ENCODE measurements at regions not wholly inside any gene's neighbourhood (a gene's known extent, or its start where the extent isn't known, plus 50 kb on each side); places are given as distances from the start of the nearest gene placed in this dataset.
"Not testable (repeated sequence)": the region's sequence is repeated elsewhere in the genome, so short reads cannot be mapped to it uniquely, and the experiment has no call there.

DNA sequence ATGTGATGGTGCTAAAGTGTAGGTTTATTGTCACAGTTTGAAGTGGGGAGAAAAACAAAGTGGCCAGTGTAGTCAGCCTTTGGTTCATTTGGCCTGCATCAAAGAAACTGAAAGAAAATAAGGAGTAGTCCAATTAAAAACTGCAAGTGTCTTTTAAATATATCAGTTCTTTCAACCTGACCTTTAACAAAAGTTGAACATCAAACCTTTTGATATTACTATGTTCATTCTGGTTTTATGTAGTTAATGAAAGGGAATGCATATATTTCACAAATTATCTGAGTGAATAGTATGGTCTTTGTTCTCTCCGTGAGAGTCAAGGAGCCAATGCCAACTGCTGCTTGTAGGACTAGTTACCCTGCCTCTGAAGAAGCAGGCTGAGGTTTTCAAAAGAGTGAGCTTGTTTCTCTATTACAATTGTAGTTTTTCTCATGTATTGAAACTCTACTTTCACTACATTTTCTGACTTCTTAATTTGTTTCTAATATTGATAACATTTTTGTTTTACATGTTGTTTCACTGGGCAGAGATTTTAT is 1160.8 kb upstream of the LRRTM3 start:
- no peak for DNase-seq

DNA sequence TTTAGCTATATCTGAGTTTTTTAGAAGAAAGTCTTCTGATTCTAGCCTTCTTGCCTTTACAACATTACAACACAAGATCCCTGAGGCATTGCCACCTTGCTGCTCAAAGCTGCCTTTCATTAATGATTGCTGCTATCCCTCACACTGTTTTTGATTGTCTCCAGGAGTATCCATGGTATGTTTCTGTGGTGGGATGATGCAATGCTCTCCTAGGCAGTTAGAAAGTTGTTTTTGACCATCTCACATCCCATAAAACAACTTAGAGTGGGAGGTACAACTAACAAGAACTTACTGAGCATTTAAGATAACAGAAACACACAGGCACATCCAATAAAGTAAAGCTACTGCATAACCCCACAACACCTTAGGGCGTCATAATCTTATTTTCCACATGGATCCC is 1156.0 kb upstream of the LRRTM3 start:
- no peak for DNase-seq

DNA sequence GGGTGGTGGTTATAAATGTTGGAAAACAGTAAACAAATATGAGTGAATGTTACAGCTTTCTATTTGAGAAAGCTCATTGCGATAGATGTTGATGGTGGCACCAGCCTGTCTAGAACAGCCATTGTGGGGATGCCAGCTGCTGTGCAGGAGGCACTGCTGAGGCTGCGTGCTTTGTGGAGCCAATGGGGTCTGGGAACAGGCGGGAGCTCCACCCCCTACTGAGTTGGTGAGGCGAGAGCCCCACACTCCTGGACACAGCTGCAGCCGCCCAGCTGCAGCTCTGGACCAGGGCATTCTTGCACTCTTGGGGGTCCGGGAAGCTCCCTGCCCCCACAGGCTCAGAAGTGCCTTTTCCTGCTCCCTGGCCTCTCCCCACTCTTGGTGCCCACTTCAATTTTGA is 1147.1 kb upstream of the LRRTM3 start:
- DNase-seq, result no peak

DNA sequence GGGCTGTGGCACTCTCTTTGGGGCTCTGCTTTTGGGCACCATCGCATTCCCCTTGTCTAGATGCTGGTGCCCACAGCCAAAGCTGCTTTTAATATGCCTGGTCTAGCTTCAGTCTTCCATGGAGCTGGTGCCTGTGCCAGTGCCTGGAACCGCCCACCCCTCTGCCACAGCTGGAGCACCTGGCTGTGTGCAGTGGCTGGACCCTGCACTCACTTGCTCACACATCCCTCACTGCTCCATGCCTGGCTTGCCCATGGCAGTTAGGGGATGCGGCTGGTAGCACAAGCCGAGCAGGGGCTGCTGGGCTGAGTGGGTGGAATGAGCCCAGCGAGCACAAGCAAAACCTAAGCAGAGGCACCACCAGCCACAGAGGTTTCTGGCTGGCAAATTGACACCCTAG is 1145.9 kb upstream of the LRRTM3 start:
- DNase-seq, result no peak

DNA sequence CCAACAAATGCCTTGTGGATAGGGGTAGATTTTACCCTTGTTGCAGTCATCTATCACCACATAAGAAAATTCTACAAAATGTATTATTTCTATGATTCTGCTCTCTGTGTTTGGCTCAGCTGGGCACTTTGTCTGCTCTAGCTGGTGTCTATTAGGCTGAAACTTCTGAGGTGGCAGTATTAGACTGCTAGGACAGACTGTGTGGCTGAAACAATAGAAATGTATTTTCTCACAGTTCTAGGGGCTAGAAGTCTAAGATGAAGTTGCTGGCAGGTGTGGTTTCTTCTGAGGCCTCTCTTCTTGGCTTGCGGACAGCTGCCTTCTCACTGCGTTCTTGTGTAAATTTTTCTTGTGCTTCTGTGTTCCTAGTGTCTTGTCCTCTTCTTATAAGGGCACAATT is 1139.6 kb upstream of the LRRTM3 start:
- no peak for DNase-seq

- DNase-seq, result no peak
Observed at GRCh38 chr10:65787571-65787970, 1138.3 kb upstream of the LRRTM3 start.

GRCh38 chr10:65788271-65788670 is 1137.6 kb upstream of the LRRTM3 start:
- no peak for DNase-seq

GRCh38 chr10:65791979-65792378 is 1133.9 kb upstream of the LRRTM3 start:
- DNase-seq, result no peak

DNA sequence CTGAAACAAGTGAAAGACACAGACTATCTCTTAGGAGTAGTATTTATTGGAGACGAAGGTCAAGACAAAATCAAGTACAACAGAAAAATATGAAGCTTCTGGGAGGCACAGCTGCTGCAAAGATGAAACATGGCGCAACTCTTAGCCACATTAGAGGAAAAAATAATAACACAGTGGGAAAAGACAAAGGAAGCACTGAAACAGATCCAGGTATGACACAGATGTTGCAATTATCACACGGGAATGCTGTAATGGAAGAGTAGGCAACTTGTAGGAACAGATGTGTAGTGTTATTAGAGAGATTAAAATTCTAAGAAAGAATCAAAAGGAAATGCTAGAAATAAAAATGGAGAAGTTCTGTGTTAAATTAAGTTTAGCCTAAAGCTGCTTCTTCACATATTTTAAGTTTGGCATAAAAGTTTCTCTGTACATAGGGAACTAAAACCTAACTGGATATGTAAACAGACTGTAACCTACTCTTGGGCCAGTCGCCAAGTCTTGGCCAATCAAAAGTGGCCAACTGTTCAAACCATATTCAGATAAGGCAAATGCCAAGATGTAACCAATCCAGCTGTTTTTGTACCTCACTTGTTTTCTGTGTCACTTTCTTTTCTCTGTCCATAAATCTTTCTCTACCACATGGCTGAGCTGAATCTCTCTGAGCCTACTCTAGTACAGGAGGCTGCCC is 1132.0 kb upstream of the LRRTM3 start:
- no peak for DNase-seq

DNA sequence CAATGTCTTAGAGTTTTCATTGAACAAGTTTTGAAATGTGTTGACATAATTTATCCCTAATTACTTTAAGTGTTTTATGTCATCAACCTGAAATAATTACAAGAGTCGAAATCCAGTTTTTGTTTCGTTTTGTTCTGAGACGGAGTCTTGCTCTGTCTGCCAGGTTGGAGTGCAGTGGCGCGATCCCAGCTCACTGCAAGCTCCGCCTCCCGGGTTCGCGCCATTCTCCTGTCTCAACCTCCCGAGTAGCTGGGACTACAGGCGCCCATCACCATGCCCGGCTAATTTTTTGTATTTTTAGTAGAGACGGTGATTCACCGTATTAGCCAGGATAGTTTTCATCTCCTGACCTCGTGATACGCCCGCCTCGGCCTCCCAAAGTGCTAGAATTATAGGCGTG is 1131.0 kb upstream of the LRRTM3 start:
- DNase-seq, result not testable (repeated sequence)

GRCh38 chr10:65796472-65796871 is 1129.4 kb upstream of the LRRTM3 start:
- DNase-seq, result no peak

- DNase-seq, result no peak
Observed at GRCh38 chr10:65798133-65798532, 1127.7 kb upstream of the LRRTM3 start.

DNA sequence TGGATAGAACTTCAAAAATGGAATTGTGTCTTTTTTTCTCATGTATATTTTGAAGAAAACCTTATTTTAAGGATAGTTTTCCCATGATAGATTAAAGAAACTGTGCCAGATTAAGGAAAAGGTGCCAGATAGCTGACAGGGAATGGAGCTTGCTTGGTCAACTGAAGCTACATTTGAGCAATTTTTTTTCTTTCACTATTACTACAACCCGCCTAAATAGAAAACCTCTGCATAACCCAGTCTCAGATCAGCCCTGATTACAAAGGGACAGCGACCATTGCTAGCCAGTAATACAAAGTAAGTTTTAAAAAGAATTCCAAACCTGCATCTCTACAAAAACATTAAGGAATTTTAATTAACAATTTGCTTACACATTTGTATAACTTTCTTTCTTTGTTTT is 1123.4 kb upstream of the LRRTM3 start:
- no peak for DNase-seq

DNA sequence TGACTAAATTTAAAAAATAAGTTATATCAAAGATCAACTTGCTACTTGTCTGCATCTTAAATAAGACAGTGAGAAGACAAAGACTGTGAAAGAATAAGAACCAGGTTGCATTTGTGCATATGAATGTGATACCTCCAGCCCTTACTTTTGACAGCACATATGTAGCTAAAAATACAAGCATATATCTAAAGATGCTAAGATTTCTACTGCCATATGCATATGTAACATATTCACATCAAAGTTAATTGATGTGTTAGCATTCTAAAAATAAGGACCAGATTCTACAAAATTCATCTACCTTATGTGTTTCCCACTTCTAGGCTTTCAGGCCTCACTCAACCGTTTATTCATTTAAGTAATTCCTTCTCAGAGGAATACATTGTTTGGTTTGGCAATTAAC is 1120.3 kb upstream of the LRRTM3 start:
- DNase-seq, result no peak

DNA sequence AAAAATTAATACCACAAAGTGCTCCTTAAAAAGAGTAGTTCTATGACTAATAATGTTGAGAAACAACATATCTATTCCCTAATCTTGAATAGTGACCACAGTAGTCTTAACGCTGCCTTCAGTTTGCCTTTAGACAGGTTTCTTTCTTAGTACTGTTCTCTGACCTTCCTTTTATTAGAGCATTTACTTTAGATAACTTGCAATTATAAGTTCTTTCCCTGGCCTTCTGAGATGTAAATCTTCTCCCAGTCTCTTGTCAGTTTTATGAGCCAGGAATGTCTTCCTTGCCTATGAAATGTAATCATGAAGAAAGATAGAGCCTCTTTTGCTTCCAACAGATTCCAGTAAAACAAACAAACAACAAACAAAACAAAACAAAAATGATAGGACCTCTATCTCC is 1119.8 kb upstream of the LRRTM3 start:
- no peak for DNase-seq

DNA sequence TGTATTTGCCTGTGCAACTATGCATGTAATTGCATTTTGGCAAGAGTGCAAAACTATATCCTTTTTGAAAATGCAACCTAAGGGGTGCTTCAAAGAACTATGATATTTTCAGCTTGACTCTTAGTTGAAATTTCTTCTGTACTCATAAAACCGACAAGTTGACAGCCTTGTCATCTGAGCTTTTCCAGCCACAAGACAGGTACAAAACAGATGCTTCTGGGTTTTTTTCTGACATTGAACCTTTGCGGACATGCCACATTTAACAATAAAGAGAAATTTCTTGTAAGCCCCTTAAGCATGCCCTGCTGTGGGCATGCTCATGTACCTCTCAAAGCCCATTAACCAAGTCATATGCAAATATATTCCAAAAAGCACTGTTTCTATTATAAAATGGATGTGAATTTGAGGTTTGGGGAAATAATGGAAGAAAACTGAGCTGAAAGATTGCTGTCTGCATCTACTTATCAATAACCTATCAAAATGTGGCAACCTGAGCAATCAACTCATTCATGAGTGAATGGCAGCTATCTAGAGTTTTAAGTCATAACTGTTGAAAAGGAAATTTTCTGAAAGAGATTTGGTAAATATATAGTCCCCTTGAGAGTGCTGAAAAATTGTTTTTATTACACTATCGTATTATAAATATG is 1117.0 kb upstream of the LRRTM3 start:
- DNase-seq, result no peak

DNA sequence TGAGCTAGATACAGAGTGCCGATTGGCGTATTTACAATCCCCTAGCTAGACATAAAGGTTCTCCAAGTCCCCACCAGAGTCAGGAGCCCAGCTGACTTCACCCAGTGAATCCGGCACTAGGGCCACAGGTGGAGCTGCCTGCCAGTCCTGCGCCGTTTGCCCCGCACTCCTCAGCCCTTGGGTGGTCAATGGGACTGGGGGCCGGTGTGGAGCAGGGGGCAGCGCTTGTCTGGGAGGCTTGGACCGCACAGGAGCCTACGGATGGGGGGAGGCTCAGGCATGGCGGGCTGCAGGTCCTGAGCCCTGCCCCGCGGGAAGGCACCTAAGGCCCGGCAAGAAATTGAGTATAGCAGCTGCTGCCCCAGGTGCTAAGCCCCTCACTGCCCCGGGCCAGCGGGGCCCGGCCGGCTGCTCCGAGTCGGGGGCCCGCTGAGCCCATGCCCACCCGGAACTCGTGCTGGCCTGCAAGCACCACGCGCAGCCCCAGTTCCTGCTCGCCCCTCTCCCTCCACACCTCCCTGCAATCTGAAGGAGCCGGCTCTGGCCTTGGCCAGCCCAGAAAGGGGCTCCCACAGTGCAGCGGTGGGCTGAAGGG is 1113.8 kb upstream of the LRRTM3 start:
- DNase-seq, result no peak

DNA sequence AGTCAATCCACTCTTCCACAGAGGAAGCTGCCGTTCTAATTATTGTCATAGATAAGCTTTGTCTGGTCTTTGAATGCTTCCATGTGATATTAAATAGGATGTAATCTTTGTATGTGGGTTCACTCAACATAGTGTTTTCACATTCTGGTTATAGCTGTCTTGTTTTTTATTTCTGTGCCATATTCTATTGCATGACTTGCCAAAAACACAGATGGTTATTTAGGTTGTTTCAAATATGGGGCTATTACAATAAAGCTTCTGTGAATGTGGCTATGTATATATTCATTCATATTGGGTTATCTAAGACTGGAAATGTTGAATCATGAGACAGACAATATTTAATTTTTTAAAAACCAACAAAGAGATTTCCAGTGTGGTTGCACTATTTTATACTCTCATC is 1109.3 kb upstream of the LRRTM3 start:
- no peak for DNase-seq

DNA sequence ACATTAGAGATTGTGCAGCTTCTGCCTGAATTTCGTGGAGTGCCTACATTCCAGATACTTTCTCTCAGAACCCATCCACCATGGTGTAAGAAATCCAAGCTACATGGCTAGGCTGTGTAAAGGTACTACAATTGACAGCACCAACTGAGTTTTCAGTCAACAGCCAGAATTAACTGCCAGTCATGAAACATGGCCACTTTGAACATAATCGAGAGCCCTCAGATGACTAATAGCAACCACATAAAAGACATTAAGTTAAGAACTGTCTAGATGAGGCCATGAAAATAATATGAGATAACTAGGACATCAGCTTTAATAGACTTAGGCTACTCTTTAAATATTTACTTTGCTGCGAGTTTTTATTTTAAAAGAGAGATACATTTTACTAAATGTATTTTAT is 1106.8 kb upstream of the LRRTM3 start:
- no peak for DNase-seq

DNA sequence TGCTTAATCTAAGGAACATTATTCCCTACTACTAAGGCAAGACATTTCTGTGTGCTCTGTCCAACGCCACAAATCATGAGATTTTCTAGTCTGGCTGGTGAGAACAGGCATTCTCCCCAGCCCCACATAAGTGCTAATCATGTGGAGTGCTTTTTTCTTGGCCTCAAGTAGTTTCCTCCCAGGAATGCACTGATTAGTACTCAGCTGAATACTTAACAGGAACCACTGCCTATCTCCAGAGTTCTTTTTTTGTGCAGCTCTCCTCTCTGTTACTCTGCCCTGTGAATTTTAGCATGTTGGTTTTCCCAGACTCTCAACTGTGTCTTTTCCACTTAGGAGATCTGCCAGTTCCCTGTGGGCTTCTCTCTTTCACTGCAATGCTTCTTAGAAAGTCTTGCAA is 1098.5 kb upstream of the LRRTM3 start:
- no peak for DNase-seq

GRCh38 chr10:65838811-65839210 is 1087.0 kb upstream of the LRRTM3 start:
- no peak for DNase-seq

GRCh38 chr10:65843203-65843602 is 1082.6 kb upstream of the LRRTM3 start:
- no peak for DNase-seq

GRCh38 chr10:65845916-65846315 is 1079.9 kb upstream of the LRRTM3 start:
- no peak for DNase-seq

DNA sequence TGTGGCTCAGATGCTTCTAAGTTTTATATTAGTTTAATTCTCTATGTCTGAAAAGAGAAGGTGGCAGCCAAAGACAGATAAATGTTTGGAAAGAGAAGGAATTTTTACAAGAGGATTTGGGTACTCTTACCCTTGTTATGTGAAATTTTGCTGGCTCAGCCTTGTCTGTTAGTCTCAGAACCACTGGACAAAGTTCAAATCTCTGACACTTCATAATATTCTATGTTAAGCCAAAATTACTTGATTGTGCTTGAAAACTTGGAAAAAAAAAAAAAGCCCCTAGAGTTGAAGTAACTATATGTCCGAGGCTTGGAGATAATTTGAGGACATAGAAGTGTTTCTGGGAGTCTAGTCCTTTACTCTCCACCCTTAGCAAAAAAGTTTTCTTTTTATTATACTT is 1079.3 kb upstream of the LRRTM3 start:
- no peak for DNase-seq

Measured in NK-92 treated with Interleukin-12 subunit alpha and Interleukin-12 subunit beta, amount 100 ng/mL, for 24 hours (cell line).